ENCODE measurements at regions not wholly inside any gene's neighbourhood (a gene's known extent, or its start where the extent isn't known, plus 50 kb on each side); places are given as distances from the start of the nearest gene placed in this dataset.
"Not testable (repeated sequence)": the region's sequence is repeated elsewhere in the genome, so short reads cannot be mapped to it uniquely, and the experiment has no call there.

DNA sequence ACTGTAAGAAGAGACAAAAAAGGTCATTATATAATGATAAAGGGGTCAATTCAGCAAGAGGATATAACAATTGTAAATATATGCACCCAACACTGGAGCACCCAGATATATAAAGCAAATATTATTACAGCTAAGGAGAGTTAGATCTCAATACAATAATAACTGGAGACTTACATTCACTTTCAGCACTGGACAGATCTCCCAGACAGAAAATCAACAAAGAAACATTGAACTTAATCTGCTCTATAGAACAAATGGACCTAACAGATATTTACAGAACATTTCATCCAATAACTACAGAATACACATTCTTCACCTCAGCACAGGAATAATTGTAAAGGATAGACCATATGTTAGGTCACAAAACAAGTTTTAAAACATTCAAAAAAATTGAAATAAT lies 512.9 kb downstream of the RPS29 start:
- H3K4me3 ChIP-seq (ENCODE audit: low read depth, low read length); H3K4me1 ChIP-seq (ENCODE audit: control insufficient read depth, insufficient read depth, low read length); CTCF ChIA-PET; H3K9me3 ChIP-seq (ENCODE audit: control insufficient read depth, insufficient read depth, low read depth, low read length); H3K27ac ChIP-seq (ENCODE audit: extremely low read depth, low read depth, low read length); POLR2A ChIA-PET; H3K36me3 ChIP-seq (ENCODE audit: control insufficient read depth in 2 of 2, insufficient read depth in 1 of 2, low read length in 2 of 2): not testable (repeated sequence)
- peak; percentile 61; the same call in 1 of the 2 replicates for TF ChIP-seq REST (tag by site-specific recombination; IDR thresholded peaks at IDR 0.05)

- Histone ChIP-seq H3K9me3 (ENCODE audit: control insufficient read depth, insufficient read depth, low read depth, low read length) (no peaks in the 10 kb centered on the region), H3K4me3 (ENCODE audit: low read depth, low read length) (no peak overlapping the region), H3K36me3 (ENCODE audit: control insufficient read depth in 2 of 2, insufficient read depth in 1 of 2, low read length in 2 of 2) (no peaks in the 10 kb centered on the region), H3K4me1 (ENCODE audit: control insufficient read depth, insufficient read depth, low read length) (0 out of 2 replicates have a peak, but pooled peaks cover 4% of the 10 kb centered on the region), H3K27ac (ENCODE audit: extremely low read depth, low read depth, low read length) (no peak overlapping the region)
- ChIA-PET POLR2A (no interaction called here), CTCF (no interaction called here)
- TF ChIP-seq FEZF1 (tag by site-specific recombination; IDR thresholded peaks at IDR 0.05) (no peak), ZBTB7A (tag by site-specific recombination; IDR thresholded peaks at IDR 0.05; ENCODE audit: low read depth) (no peak), YY2 (tag by site-specific recombination; IDR thresholded peaks at IDR 0.05) (no peak), ZNF274 (IDR thresholded peaks at IDR 0.05; ENCODE audit: low read length) (no peak), ZNF274 (tag by site-specific recombination; IDR thresholded peaks at IDR 0.05; ENCODE audit: borderline replicate concordance) (no peak), ZNF350 (tag by site-specific recombination; IDR thresholded peaks at IDR 0.05) (no peak), ZNF521 (tag by site-specific recombination; IDR thresholded peaks at IDR 0.05) (no peak), ZNF626 (tag by site-specific recombination; IDR thresholded peaks at IDR 0.05) (no peak), PRDM1 (tag by site-specific recombination; IDR thresholded peaks at IDR 0.05) (no peak), ZNF214 (tag by site-specific recombination; IDR thresholded peaks at IDR 0.05; ENCODE audit: borderline replicate concordance) (no peak), ZNF132 (tag by site-specific recombination; IDR thresholded peaks at IDR 0.05; ENCODE audit: borderline replicate concordance) (no peak), ZNF768 (tag by site-specific recombination; IDR thresholded peaks at IDR 0.05) (no peak), ZFP41 (tag by site-specific recombination; IDR thresholded peaks at IDR 0.05; ENCODE audit: borderline replicate concordance) (no peak), ZBTB49 (tag by site-specific recombination; IDR thresholded peaks at IDR 0.05; ENCODE audit: low read depth) (no peak)
- TF ChIP-seq, protein P1, sequence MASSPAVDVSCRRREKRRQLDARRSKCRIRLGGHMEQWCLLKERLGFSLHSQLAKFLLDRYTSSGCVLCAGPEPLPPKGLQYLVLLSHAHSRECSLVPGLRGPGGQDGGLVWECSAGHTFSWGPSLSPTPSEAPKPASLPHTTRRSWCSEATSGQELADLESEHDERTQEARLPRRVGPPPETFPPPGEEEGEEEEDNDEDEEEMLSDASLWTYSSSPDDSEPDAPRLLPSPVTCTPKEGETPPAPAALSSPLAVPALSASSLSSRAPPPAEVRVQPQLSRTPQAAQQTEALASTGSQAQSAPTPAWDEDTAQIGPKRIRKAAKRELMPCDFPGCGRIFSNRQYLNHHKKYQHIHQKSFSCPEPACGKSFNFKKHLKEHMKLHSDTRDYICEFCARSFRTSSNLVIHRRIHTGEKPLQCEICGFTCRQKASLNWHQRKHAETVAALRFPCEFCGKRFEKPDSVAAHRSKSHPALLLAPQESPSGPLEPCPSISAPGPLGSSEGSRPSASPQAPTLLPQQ (tag by site-specific recombination; IDR thresholded peaks at IDR 0.05), result no peak
These were observed 527.7 kb downstream of the RPS29 start for GRCh38 chr14:49058511-49058910.
